ENCODE measurements at regions not wholly inside any gene's neighbourhood (a gene's known extent, or its start where the extent isn't known, plus 50 kb on each side); places are given as distances from the start of the nearest gene placed in this dataset.

- no peak for DNase-seq (ENCODE audit: low read depth)
- no peak for TF ChIP-seq CTCF (conservative IDR thresholded peaks at IDR 0.05; ENCODE audit: low read depth, low read length)
These were observed 433.1 kb upstream of the DMAC1 start for GRCh38 chr9:8232726-8233125.

GRCh38 chr9:8229226-8229625 is 429.6 kb upstream of the DMAC1 start:
- no peak overlapping the region for H3K4me3 ChIP-seq (ENCODE audit: low read depth, low read length)
- DNase-seq (ENCODE audit: low read depth): no peak
- no peak for TF ChIP-seq CTCF (conservative IDR thresholded peaks at IDR 0.05; ENCODE audit: low read depth, low read length)

More at GRCh38 chr9:8232726-8233125, 433.1 kb upstream of the DMAC1 start:
- no peak overlapping the region for H3K4me3 ChIP-seq (ENCODE audit: low read depth, low read length)

GRCh38 chr9:8224381-8224801 is 424.8 kb upstream of the DMAC1 start:
- no peak overlapping the region for H3K4me3 ChIP-seq (ENCODE audit: low read depth, low read length)
- TF ChIP-seq CTCF (conservative IDR thresholded peaks at IDR 0.05; ENCODE audit: low read depth, low read length): no peak
- no peak for DNase-seq (ENCODE audit: low read depth)

- no peak overlapping the region for H3K4me3 ChIP-seq (ENCODE audit: low read depth, low read length)
- no peak for DNase-seq (ENCODE audit: low read depth)
- TF ChIP-seq CTCF (conservative IDR thresholded peaks at IDR 0.05; ENCODE audit: low read depth, low read length): no peak
These were observed 424.3 kb upstream of the DMAC1 start for GRCh38 chr9:8223861-8224260.

- DNase-seq (ENCODE audit: low read depth): no peak
- H3K4me3 ChIP-seq (ENCODE audit: low read depth, low read length): no peak overlapping the region
- no peak for TF ChIP-seq CTCF (conservative IDR thresholded peaks at IDR 0.05; ENCODE audit: low read depth, low read length)
These were observed 421.9 kb upstream of the DMAC1 start for GRCh38 chr9:8221462-8221861.

- no peak for DNase-seq (ENCODE audit: low read depth)
- H3K4me3 ChIP-seq (ENCODE audit: low read depth, low read length): no peak overlapping the region
These were observed 408.9 kb upstream of the DMAC1 start for GRCh38 chr9:8208465-8208864.

More at GRCh38 chr9:8208465-8208864, 408.9 kb upstream of the DMAC1 start:
- no peak for TF ChIP-seq CTCF (conservative IDR thresholded peaks at IDR 0.05; ENCODE audit: low read depth, low read length)

Data from choroid plexus epithelial cell (primary cell).